ENCODE measurements at regions not wholly inside any gene's neighbourhood (a gene's known extent, or its start where the extent isn't known, plus 50 kb on each side); places are given as distances from the start of the nearest gene placed in this dataset.

DNA sequence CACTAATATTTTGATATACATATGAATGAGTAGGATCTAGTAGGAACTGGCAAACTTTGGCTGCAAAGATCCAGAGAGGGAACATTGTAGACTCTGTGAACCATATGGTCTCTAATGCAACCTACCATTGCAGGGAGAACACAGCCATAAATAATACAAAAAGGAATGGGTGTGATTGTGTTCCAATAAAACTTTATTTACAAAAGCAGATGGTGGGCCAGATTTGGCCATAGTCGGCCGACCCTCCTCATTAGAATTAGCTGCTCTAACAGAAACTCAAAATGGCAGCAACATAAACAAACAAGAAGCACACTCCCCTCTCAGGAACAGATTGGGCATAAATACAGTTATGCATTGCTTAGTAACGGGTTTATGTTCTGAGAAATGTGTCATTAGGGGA, 198.1 kb upstream of the RBPJ start:
- H3K4me1 ChIP-seq (ENCODE audit: insufficient read depth, low read length, severe bottlenecking): no peaks in the 10 kb centered on the region
- no peak for TF ChIP-seq EZH2 (IDR thresholded peaks at IDR 0.05; ENCODE audit: borderline replicate concordance, low read length)
- TF ChIP-seq, protein P1, sequence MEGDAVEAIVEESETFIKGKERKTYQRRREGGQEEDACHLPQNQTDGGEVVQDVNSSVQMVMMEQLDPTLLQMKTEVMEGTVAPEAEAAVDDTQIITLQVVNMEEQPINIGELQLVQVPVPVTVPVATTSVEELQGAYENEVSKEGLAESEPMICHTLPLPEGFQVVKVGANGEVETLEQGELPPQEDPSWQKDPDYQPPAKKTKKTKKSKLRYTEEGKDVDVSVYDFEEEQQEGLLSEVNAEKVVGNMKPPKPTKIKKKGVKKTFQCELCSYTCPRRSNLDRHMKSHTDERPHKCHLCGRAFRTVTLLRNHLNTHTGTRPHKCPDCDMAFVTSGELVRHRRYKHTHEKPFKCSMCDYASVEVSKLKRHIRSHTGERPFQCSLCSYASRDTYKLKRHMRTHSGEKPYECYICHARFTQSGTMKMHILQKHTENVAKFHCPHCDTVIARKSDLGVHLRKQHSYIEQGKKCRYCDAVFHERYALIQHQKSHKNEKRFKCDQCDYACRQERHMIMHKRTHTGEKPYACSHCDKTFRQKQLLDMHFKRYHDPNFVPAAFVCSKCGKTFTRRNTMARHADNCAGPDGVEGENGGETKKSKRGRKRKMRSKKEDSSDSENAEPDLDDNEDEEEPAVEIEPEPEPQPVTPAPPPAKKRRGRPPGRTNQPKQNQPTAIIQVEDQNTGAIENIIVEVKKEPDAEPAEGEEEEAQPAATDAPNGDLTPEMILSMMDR (IDR thresholded peaks at IDR 0.05; ENCODE audit: low read length): no peak
- H2AFZ ChIP-seq (ENCODE audit: low read length): no peak overlapping the region
- H3K4me2 ChIP-seq (ENCODE audit: low read length): no peak overlapping the region
- no peaks in the 10 kb centered on the region for H4K20me1 ChIP-seq (ENCODE audit: insufficient read depth, low read length)
- no peaks in the 10 kb centered on the region for H3F3A ChIP-seq (ENCODE audit: insufficient read depth, low read length)
- no peak overlapping the region for H3K4me3 ChIP-seq (ENCODE audit: low read depth, low read length, poor library complexity, severe bottlenecking)
- H3K9me3 ChIP-seq (ENCODE audit: low read length): no peaks in the 10 kb centered on the region
- no peaks in the 10 kb centered on the region for H3K9me2 ChIP-seq (ENCODE audit: low read depth, low read length)
- H3K9ac ChIP-seq (ENCODE audit: low read length): no peak overlapping the region
- no peak overlapping the region for H3K27ac ChIP-seq (ENCODE audit: low read depth, low read length, poor library complexity, severe bottlenecking)
- H3K27me3 ChIP-seq (ENCODE audit: insufficient read depth, low read length): no peaks in the 10 kb centered on the region
- H3K79me2 ChIP-seq (ENCODE audit: insufficient read depth, low read length): no peaks in the 10 kb centered on the region
- H3K36me3 ChIP-seq (ENCODE audit: insufficient read depth, low read length): no peaks in the 10 kb centered on the region

DNA sequence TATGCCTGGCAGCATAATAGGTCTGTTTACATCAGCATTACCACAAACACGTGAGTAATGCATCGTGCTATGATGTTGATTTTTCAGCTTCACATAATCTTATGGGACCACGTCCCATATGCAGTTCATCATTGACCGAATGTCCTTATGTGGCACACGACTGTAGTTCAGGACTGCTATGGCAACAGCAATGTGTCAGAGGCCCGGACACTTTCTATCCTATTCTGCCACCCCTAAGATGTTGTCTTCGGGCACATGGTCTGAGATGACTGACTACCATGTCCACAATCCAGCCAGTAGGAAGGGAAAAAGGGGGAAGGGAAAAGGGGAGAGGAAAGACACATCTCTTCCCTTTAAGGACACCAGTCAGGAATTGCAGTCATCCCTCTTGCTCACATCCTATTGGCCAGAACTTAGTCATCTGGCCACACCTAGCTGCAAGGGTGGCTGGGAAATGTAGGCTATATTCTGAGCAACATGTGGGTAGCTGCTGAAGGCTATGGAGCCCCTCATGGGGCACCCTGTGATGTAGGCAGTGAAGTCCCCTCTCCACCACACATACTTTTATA, 196.0 kb upstream of the RBPJ start:
- H3K36me3 ChIP-seq (ENCODE audit: insufficient read depth, low read length): no peaks in the 10 kb centered on the region
- H3K4me2 ChIP-seq (ENCODE audit: low read length): no peak overlapping the region
- H3K9ac ChIP-seq (ENCODE audit: low read length): no peak overlapping the region
- no peaks in the 10 kb centered on the region for H3K9me3 ChIP-seq (ENCODE audit: low read length)
- H4K20me1 ChIP-seq (ENCODE audit: insufficient read depth, low read length): no peaks in the 10 kb centered on the region
- H3K9me2 ChIP-seq (ENCODE audit: low read depth, low read length): no peaks in the 10 kb centered on the region
- no peaks in the 10 kb centered on the region for H3K4me1 ChIP-seq (ENCODE audit: insufficient read depth, low read length, severe bottlenecking)
- TF ChIP-seq, protein P1 (IDR thresholded peaks at IDR 0.05; ENCODE audit: low read length): no peak
- no peak for TF ChIP-seq EZH2 (IDR thresholded peaks at IDR 0.05; ENCODE audit: borderline replicate concordance, low read length)
- H3K4me3 ChIP-seq (ENCODE audit: low read depth, low read length, poor library complexity, severe bottlenecking): no peak overlapping the region
- H3K79me2 ChIP-seq (ENCODE audit: insufficient read depth, low read length): no peaks in the 10 kb centered on the region
- H3F3A ChIP-seq (ENCODE audit: insufficient read depth, low read length): no peaks in the 10 kb centered on the region
- H2AFZ ChIP-seq (ENCODE audit: low read length): no peak overlapping the region
- H3K27me3 ChIP-seq (ENCODE audit: insufficient read depth, low read length): no peaks in the 10 kb centered on the region
- no peak overlapping the region for H3K27ac ChIP-seq (ENCODE audit: low read depth, low read length, poor library complexity, severe bottlenecking)

DNA sequence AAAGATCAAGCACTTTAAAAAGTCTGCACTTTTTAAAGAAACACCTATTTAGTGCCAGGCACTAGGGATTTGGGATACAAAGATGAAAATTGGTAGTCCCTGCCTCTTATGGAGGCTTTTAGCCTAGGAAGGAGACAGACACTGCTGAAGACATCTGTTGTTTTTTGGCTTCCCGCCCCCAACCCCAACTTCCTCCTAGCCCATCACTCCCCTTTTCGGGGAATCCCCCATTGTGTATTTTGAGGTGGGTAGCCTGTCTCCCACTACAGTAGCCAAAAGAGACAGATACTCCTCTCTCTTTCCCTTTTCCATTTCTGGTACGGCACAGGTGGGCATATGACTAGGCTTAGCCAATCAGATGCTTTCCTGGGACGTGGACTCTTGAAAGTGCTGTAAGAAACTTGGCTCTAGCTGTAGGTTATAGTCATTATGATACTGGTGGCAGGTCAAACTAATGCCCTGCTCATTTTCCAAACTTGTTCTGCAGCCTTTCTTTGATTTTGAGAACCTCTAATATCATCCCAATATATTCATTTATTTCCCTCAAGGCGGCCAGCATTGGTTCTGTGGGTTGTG, 194.6 kb upstream of the RBPJ start:
- H3K4me2 ChIP-seq (ENCODE audit: low read length): no peak overlapping the region
- TF ChIP-seq EZH2 (IDR thresholded peaks at IDR 0.05; ENCODE audit: borderline replicate concordance, low read length): no peak
- TF ChIP-seq, protein P1 (IDR thresholded peaks at IDR 0.05; ENCODE audit: low read length): no peak
- no peaks in the 10 kb centered on the region for H3K4me1 ChIP-seq (ENCODE audit: insufficient read depth, low read length, severe bottlenecking)
- H3K27me3 ChIP-seq (ENCODE audit: insufficient read depth, low read length): no peaks in the 10 kb centered on the region
- H3K9ac ChIP-seq (ENCODE audit: low read length): no peak overlapping the region
- H3K36me3 ChIP-seq (ENCODE audit: insufficient read depth, low read length): no peaks in the 10 kb centered on the region
- no peaks in the 10 kb centered on the region for H3K9me2 ChIP-seq (ENCODE audit: low read depth, low read length)
- H3K27ac ChIP-seq (ENCODE audit: low read depth, low read length, poor library complexity, severe bottlenecking): no peak overlapping the region
- H3K4me3 ChIP-seq (ENCODE audit: low read depth, low read length, poor library complexity, severe bottlenecking): no peak overlapping the region
- H4K20me1 ChIP-seq (ENCODE audit: insufficient read depth, low read length): no peaks in the 10 kb centered on the region
- H3K9me3 ChIP-seq (ENCODE audit: low read length): no peaks in the 10 kb centered on the region
- H3K79me2 ChIP-seq (ENCODE audit: insufficient read depth, low read length): no peaks in the 10 kb centered on the region
- H3F3A ChIP-seq (ENCODE audit: insufficient read depth, low read length): no peaks in the 10 kb centered on the region
- no peak overlapping the region for H2AFZ ChIP-seq (ENCODE audit: low read length)

Data from OCI-LY1 (cell line).